ENCODE measurements at regions not wholly inside any gene's neighbourhood (a gene's known extent, or its start where the extent isn't known, plus 50 kb on each side); places are given as distances from the start of the nearest gene placed in this dataset.
"Not testable (repeated sequence)": the region's sequence is repeated elsewhere in the genome, so short reads cannot be mapped to it uniquely, and the experiment has no call there.

DNA sequence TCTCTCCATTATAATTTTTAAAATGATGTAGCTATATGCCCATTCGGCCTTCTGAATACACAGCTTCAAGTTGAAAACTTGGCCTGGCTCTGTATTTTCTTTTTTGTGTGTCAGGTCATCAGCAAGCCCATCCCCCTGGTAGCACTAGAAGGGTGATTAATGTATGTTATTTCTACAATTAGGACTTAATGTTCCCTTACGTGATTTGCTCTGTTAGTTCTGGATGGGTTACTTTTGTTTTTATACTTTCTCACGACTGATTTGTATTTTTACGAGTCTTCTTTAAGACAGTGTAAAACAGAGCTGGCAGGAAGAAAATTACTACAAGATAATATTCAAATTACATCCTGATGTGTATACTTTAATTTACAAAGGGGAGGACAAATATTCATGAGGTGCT, 88.4 kb upstream of the RGPD4 start:
- H3K4me3 ChIP-seq, result no peak overlapping the region
- no peaks in the 10 kb centered on the region for H3K27me3 ChIP-seq
- peak in 1 of 4 donors; percentile 5 for DNase-seq
- 36 to 38% methylated on average over 4 of the region's 4 CpGs for WGBS, 2 donors
- H3K27ac ChIP-seq, result no peak overlapping the region
- no peak for ATAC-seq
- H3K4me1 ChIP-seq, result no peaks in the 10 kb centered on the region
- intact Hi-C loops (cut with DNase I), result no loop called here
- H3K9me3 ChIP-seq, result no peaks in the 10 kb centered on the region
- TF ChIP-seq POLR2A (IDR thresholded peaks at IDR 0.05), result no peak
- TF ChIP-seq, protein P1, sequence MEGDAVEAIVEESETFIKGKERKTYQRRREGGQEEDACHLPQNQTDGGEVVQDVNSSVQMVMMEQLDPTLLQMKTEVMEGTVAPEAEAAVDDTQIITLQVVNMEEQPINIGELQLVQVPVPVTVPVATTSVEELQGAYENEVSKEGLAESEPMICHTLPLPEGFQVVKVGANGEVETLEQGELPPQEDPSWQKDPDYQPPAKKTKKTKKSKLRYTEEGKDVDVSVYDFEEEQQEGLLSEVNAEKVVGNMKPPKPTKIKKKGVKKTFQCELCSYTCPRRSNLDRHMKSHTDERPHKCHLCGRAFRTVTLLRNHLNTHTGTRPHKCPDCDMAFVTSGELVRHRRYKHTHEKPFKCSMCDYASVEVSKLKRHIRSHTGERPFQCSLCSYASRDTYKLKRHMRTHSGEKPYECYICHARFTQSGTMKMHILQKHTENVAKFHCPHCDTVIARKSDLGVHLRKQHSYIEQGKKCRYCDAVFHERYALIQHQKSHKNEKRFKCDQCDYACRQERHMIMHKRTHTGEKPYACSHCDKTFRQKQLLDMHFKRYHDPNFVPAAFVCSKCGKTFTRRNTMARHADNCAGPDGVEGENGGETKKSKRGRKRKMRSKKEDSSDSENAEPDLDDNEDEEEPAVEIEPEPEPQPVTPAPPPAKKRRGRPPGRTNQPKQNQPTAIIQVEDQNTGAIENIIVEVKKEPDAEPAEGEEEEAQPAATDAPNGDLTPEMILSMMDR (IDR thresholded peaks at IDR 0.05), result no peak
- no peaks in the 10 kb centered on the region for H3K36me3 ChIP-seq (replicated peaks in 1 of 2; ENCODE audit: insufficient read depth in 1 of 2, low read depth in 2 of 2)

GRCh38 chr2:107740300-107740699, 86.4 kb upstream of the RGPD4 start:
- intact Hi-C loops (cut with DNase I), result no loop called here
- Histone ChIP-seq H3K4me3 (no peak overlapping the region), H3K36me3 (replicated peaks in 1 of 2; ENCODE audit: insufficient read depth in 1 of 2, low read depth in 2 of 2) (no peaks in the 10 kb centered on the region), H3K4me1 (no peaks in the 10 kb centered on the region), H3K27me3 (no peaks in the 10 kb centered on the region), H3K9me3 (no peaks in the 10 kb centered on the region), H3K27ac (no peak overlapping the region)
- DNase-seq (no peak), ATAC-seq (no peak)
- TF ChIP-seq POLR2A (IDR thresholded peaks at IDR 0.05), result no peak
- TF ChIP-seq, protein P1 (IDR thresholded peaks at IDR 0.05), result no peak
- 54 to 60% methylated on average over 2 of the region's 2 CpGs for WGBS, 2 donors

DNA sequence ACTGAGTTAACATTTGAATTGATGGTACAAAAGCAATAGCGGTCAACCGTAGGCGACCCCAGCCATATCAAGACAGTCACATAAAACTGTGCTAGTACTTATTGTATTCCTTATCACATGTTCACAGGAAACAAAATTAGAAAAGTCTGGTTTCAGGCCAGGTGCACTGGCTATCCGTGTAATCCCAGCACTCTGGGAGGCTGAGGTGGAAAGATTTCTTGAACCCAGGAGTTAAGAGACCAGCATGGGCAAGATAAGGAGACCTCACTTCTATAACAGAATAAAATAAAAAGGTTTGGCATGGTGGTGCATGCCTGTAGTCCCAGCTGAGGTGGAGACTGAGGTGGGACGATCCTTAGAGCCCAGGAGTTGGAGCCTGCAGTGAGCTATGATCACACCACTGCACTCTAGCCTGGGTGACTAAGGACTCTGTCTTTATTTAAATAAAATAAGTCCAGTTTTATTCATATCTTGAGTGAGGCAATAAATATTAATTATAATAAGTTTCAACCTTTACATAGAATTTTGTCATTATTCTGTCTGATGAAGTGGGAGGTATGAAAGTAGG, 84.1 kb upstream of the RGPD4 start:
- H3K27ac ChIP-seq, result no peak overlapping the region
- H3K27me3 ChIP-seq, result no peaks in the 10 kb centered on the region
- no peak overlapping the region for H3K4me3 ChIP-seq
- no peaks in the 10 kb centered on the region for H3K4me1 ChIP-seq
- intact Hi-C loops (cut with DNase I), result no loop called here
- H3K9me3 ChIP-seq, result no peaks in the 10 kb centered on the region
- DNase-seq (no peak), ATAC-seq (no peak)
- H3K36me3 ChIP-seq (replicated peaks in 1 of 2; ENCODE audit: insufficient read depth in 1 of 2, low read depth in 2 of 2), result no peaks in the 10 kb centered on the region
- TF ChIP-seq POLR2A (IDR thresholded peaks at IDR 0.05), result no peak
- TF ChIP-seq, protein P1 (IDR thresholded peaks at IDR 0.05), result no peak
- WGBS, 2 donors, result 80 to 81% methylated on average over 5 of the region's 5 CpGs

DNA sequence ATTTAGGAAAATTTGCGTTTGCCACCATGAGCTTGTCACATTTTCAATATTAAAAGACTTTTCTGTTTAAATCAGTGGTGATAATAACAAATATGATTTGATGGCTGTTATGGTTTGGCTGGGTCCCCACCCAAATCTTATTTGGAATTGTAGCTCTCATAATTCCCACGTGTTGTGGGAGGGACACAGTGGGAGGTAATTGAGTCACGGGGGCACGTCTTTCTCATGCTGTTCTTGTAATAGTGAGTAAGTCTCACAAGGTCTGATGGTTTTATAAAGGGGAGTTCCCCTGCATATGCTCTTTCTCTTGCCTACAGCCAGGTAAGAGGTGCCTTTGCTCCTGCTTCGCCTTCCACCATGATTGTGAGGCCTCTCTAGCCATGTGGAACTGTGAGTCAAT, 83.4 kb upstream of the RGPD4 start:
- no peak for ATAC-seq

GRCh38 chr2:107745100-107745499, 81.6 kb upstream of the RGPD4 start:
- Histone ChIP-seq H3K4me3 (no peak overlapping the region), H3K27me3 (no peaks in the 10 kb centered on the region), H3K9me3 (no peaks in the 10 kb centered on the region), H3K27ac (no peak overlapping the region), H3K4me1 (no peaks in the 10 kb centered on the region), H3K36me3 (replicated peaks in 1 of 2; ENCODE audit: insufficient read depth in 1 of 2, low read depth in 2 of 2) (no peaks in the 10 kb centered on the region)
- ATAC-seq, result no peak
- no peak for DNase-seq
- TF ChIP-seq POLR2A (IDR thresholded peaks at IDR 0.05), result no peak
- TF ChIP-seq, protein P1 (IDR thresholded peaks at IDR 0.05), result no peak
- WGBS, 2 donors, result 44 to 57% methylated on average over 3 of the region's 3 CpGs
- intact Hi-C loops (cut with DNase I), result no loop called here

More for the DNA sequence above, 83.4 kb upstream of the RGPD4 start:
- Histone ChIP-seq H3K4me3 (no peak overlapping the region), H3K27ac (no peak overlapping the region), H3K4me1 (no peaks in the 10 kb centered on the region), H3K27me3 (no peaks in the 10 kb centered on the region), H3K9me3 (no peaks in the 10 kb centered on the region), H3K36me3 (replicated peaks in 1 of 2; ENCODE audit: insufficient read depth in 1 of 2, low read depth in 2 of 2) (no peaks in the 10 kb centered on the region)
- no peak for DNase-seq
- 77 to 78% methylated on average over 5 of the region's 5 CpGs for WGBS, 2 donors
- TF ChIP-seq, protein P1 (IDR thresholded peaks at IDR 0.05), result no peak
- TF ChIP-seq POLR2A (IDR thresholded peaks at IDR 0.05), result no peak
- intact Hi-C loops (cut with DNase I), result no loop called here

DNA sequence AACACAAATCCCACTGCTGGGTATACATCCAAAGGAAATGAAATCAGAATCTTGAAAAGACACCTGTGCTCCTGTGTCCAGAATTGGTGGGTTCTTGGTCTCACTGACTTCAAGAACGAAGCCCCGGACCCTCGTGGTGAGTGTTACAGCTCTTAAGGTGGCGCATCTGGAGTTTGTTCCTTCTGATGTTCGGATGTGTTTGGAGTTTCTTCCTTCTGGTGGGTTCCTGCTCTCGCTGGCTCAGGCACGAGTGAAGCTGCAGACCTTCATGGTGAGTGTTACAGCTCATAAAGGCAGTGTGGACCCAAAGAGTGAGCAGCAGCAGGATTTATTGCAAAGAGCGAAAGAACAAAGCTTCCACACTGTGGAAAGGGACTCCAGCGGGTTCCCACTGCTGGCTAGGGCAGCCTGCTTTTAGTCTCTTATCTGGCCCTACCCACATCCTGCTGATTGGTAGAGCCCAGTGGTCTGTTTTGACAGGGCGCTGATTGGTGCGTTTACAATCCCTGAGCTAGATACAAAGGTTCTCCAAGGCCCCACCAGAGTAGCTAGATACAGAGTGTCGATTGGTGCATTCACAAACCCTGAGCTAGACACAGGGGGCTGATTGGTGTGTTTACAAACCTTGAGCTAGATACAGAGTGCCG, 80.0 kb upstream of the RGPD4 start:
- DNase-seq; intact Hi-C loops (cut with DNase I); H3K9me3 ChIP-seq; H3K27me3 ChIP-seq; H3K36me3 ChIP-seq (replicated peaks in 1 of 2; ENCODE audit: insufficient read depth in 1 of 2, low read depth in 2 of 2); H3K27ac ChIP-seq; H3K4me1 ChIP-seq; H3K4me3 ChIP-seq; ATAC-seq: not testable (repeated sequence)
- WGBS, 2 donors, result 75 to 84% methylated on average over 12 to 13 of the region's 13 CpGs

DNA sequence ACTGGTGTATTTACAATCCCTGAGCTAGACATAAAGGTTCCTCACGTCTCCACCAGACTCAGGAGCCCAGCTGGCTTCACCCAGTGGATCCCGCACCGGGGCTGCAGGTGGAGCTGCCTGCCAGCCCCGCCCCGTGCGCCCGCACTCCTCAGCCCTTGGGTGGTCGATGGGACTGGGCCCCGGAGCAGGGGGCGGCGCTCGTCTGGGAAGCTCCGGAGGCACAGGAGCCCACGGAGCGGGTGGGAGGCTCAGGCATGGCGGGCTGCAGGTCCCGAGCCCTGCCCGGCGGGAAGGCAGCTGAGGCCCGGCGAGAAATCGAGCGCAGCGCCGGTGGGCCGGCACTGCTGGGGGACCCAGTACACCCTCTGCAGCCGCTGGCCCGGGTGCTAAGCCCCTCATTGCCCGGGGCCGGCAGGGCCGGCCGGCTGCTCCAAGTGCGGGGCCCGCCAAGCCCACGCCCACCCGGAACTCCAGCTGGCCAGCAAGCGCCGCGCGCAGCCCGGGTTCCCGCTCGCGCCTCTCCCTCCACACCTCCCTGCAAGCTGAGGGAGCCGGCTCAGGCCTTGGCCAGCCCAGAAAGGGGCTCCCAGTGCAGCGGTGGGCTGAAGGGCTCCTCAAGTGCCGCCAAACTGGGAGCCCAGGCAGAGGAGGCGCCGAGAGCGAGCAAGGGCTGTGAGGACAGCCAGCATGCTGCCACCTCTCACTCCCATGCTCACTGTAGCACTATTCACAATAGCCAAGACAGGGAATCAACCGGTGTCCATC, 79.3 kb upstream of the RGPD4 start:
- H3K36me3 ChIP-seq (replicated peaks in 1 of 2; ENCODE audit: insufficient read depth in 1 of 2, low read depth in 2 of 2); H3K9me3 ChIP-seq; intact Hi-C loops (cut with DNase I); H3K27ac ChIP-seq; H3K4me1 ChIP-seq; ATAC-seq; H3K27me3 ChIP-seq; DNase-seq; H3K4me3 ChIP-seq: not testable (repeated sequence)
- 90 to 94% methylated on average over 13 to 38 of the region's 51 CpGs for WGBS, 2 donors
